HG03025 (cell line): ENCODE measurements at regions not wholly inside any gene's neighbourhood (a gene's known extent, or its start where the extent isn't known, plus 50 kb on each side); places are given as distances from the start of the nearest gene placed in this dataset.
"Not testable (repeated sequence)": the region's sequence is repeated elsewhere in the genome, so short reads cannot be mapped to it uniquely, and the experiment has no call there.

Source experiments
- ATAC-seq: cut with Tn5 transposase; IDR thresholded peaks from one replicate; pipeline ENCODE4 v1.9.1; 2021; ENCODE audit warnings: mild to moderate bottlenecking, moderate library complexity; ENCODE audit not compliant: unreplicated experiment, low FRiP score

GRCh38 chr7:82501346-82501745 is 57.8 kb upstream of the CACNA2D1 start:
- ATAC-seq = no peak

GRCh38 chr7:82499546-82499945 is 56.0 kb upstream of the CACNA2D1 start:
- not testable (repeated sequence) for ATAC-seq

GRCh38 chr7:82494420-82494819 is 50.8 kb upstream of the CACNA2D1 start:
- ATAC-seq = no peak
